Skeletal muscle satellite cell (primary cell): ENCODE measurements at regions not wholly inside any gene's neighbourhood (a gene's known extent, or its start where the extent isn't known, plus 50 kb on each side); places are given as distances from the start of the nearest gene placed in this dataset.
"Not testable (repeated sequence)": the region's sequence is repeated elsewhere in the genome, so short reads cannot be mapped to it uniquely, and the experiment has no call there.

Source experiments
- H3K27me3 ChIP-seq: 2 replicates; pipeline ENCODE4 v1.7.0; 2013; ENCODE audit warnings: low read length; ENCODE audit not compliant: control insufficient read depth, insufficient read depth
- H3K36me3 ChIP-seq: 2 replicates; pipeline ENCODE4 v1.7.0; 2013; ENCODE audit warnings: mild to moderate bottlenecking, control low read depth, low read length; ENCODE audit not compliant: insufficient read depth
- H3K4me1 ChIP-seq: 2 replicates; pipeline ENCODE4 v1.7.0; 2013; ENCODE audit warnings: low read length; ENCODE audit not compliant: control insufficient read depth, insufficient read depth
- H3K4me2 ChIP-seq: 2 replicates; pipeline ENCODE4 v1.7.0; 2013; ENCODE audit warnings: mild to moderate bottlenecking, low read length
- H3K4me3 ChIP-seq: 2 replicates; pipeline ENCODE4 v1.7.0; 2013; ENCODE audit warnings: low read length
- H3K9ac ChIP-seq: 2 replicates; pipeline ENCODE4 v1.7.0; 2013; ENCODE audit warnings: mild to moderate bottlenecking, low read depth, low read length, moderate library complexity
- H3K9me3 ChIP-seq: replicated peaks from 2 replicates; pipeline ENCODE4 v1.7.0; 2013; ENCODE audit warnings: mild to moderate bottlenecking, control low read depth, low read length

- no peak overlapping the region for H3K4me2 ChIP-seq
Measured at GRCh38 chr9:7456377-7456776, 343.2 kb downstream of the DMAC1 start.

GRCh38 chr9:7454624-7455023, 345.0 kb downstream of the DMAC1 start:
- Histone ChIP-seq H3K36me3 (no peaks in the 10 kb centered on the region), H3K4me1 (peaks cover 6% of the 10 kb centered on the region), H3K4me3 (no peak overlapping the region), H3K27me3 (no peaks in the 10 kb centered on the region), H3K9ac (no peak overlapping the region), H3K4me2 (no peak overlapping the region), H3K9me3 (no peaks in the 10 kb centered on the region)

More at GRCh38 chr9:7456377-7456776, 343.2 kb downstream of the DMAC1 start:
- H3K4me1 ChIP-seq, result peaks cover 6% of the 10 kb centered on the region
- H3K27me3 ChIP-seq, result no peaks in the 10 kb centered on the region
- no peak overlapping the region for H3K4me3 ChIP-seq
- H3K9ac ChIP-seq, result no peak overlapping the region
- H3K9me3 ChIP-seq, result no peaks in the 10 kb centered on the region
- H3K36me3 ChIP-seq, result no peaks in the 10 kb centered on the region

GRCh38 chr9:7452378-7452777, 347.2 kb downstream of the DMAC1 start:
- Histone ChIP-seq H3K27me3 (no peaks in the 10 kb centered on the region), H3K9me3 (no peaks in the 10 kb centered on the region), H3K36me3 (no peaks in the 10 kb centered on the region), H3K9ac (no peak overlapping the region), H3K4me1 (peaks cover 6% of the 10 kb centered on the region), H3K4me3 (no peak overlapping the region), H3K4me2 (no peak overlapping the region)

GRCh38 chr9:7451062-7451461, 348.5 kb downstream of the DMAC1 start:
- peaks cover 3% of the 10 kb centered on the region for H3K4me1 ChIP-seq
- no peak overlapping the region for H3K4me3 ChIP-seq
- H3K9me3 ChIP-seq, result no peaks in the 10 kb centered on the region
- no peak overlapping the region for H3K4me2 ChIP-seq
- no peaks in the 10 kb centered on the region for H3K27me3 ChIP-seq
- no peak overlapping the region for H3K9ac ChIP-seq
- no peaks in the 10 kb centered on the region for H3K36me3 ChIP-seq

GRCh38 chr9:7443541-7443940, 356.0 kb downstream of the DMAC1 start:
- no peak overlapping the region for H3K9ac ChIP-seq
- no peaks in the 10 kb centered on the region for H3K27me3 ChIP-seq
- no peak overlapping the region for H3K4me2 ChIP-seq
- H3K4me3 ChIP-seq, result no peak overlapping the region
- no peaks in the 10 kb centered on the region for H3K36me3 ChIP-seq
- peaks cover 15% of the 10 kb centered on the region for H3K4me1 ChIP-seq
- H3K9me3 ChIP-seq, result no peaks in the 10 kb centered on the region

- no peaks in the 10 kb centered on the region for H3K27me3 ChIP-seq
- H3K4me2 ChIP-seq, result peak overlapping the region; percentile 52
- H3K36me3 ChIP-seq, result no peaks in the 10 kb centered on the region
- no peak overlapping the region for H3K4me3 ChIP-seq
- peaks cover 15% of the 10 kb centered on the region for H3K4me1 ChIP-seq
- H3K9me3 ChIP-seq, result no peaks in the 10 kb centered on the region
- H3K9ac ChIP-seq, result no peak overlapping the region
Measured at GRCh38 chr9:7439355-7439995, 360.1 kb downstream of the DMAC1 start.

- Histone ChIP-seq H3K9me3 (no peaks in the 10 kb centered on the region), H3K9ac (no peak overlapping the region), H3K4me3 (no peak overlapping the region), H3K36me3 (no peaks in the 10 kb centered on the region), H3K27me3 (no peaks in the 10 kb centered on the region), H3K4me1 (peaks cover 15% of the 10 kb centered on the region), H3K4me2 (no peak overlapping the region)
Measured at GRCh38 chr9:7436754-7437153, 362.8 kb downstream of the DMAC1 start.

- no peaks in the 10 kb centered on the region for H3K9me3 ChIP-seq
- H3K4me3 ChIP-seq, result no peak overlapping the region
- H3K27me3 ChIP-seq, result peaks cover 4% of the 10 kb centered on the region
- H3K4me1 ChIP-seq, result peaks cover under 1% of the 10 kb centered on the region
- H3K4me2 ChIP-seq, result no peak overlapping the region
- no peaks in the 10 kb centered on the region for H3K36me3 ChIP-seq
- no peak overlapping the region for H3K9ac ChIP-seq
Measured at GRCh38 chr9:7433508-7434292, 365.9 kb downstream of the DMAC1 start.

GRCh38 chr9:7432989-7433388, 366.6 kb downstream of the DMAC1 start:
- Histone ChIP-seq H3K9me3 (no peaks in the 10 kb centered on the region), H3K4me2 (no peak overlapping the region), H3K36me3 (no peaks in the 10 kb centered on the region), H3K9ac (no peak overlapping the region), H3K27me3 (peaks cover 4% of the 10 kb centered on the region), H3K4me1 (no peaks in the 10 kb centered on the region), H3K4me3 (no peak overlapping the region)

GRCh38 chr9:7417397-7417796, 382.2 kb downstream of the DMAC1 start:
- H3K9me3 ChIP-seq, H3K4me2 ChIP-seq, H3K9ac ChIP-seq, H3K4me3 ChIP-seq, H3K27me3 ChIP-seq, H3K36me3 ChIP-seq, H3K4me1 ChIP-seq: not testable (repeated sequence)

GRCh38 chr9:7415836-7416235, 383.7 kb downstream of the DMAC1 start:
- Histone ChIP-seq H3K9ac (no peak overlapping the region), H3K4me3 (no peak overlapping the region), H3K36me3 (no peaks in the 10 kb centered on the region), H3K27me3 (no peaks in the 10 kb centered on the region), H3K4me1 (no peaks in the 10 kb centered on the region), H3K4me2 (no peak overlapping the region), H3K9me3 (no peaks in the 10 kb centered on the region)

GRCh38 chr9:7408845-7409244, 390.7 kb downstream of the DMAC1 start:
- Histone ChIP-seq H3K9me3 (no peaks in the 10 kb centered on the region), H3K27me3 (peaks cover 3% of the 10 kb centered on the region), H3K9ac (no peak overlapping the region)

More at GRCh38 chr9:7408845-7409244, 390.7 kb downstream of the DMAC1 start:
- Histone ChIP-seq H3K36me3 (no peaks in the 10 kb centered on the region), H3K4me1 (no peaks in the 10 kb centered on the region), H3K4me2 (no peak overlapping the region), H3K4me3 (no peak overlapping the region)
